GM18517 (cell line): ENCODE measurements at regions not wholly inside any gene's neighbourhood (a gene's known extent, or its start where the extent isn't known, plus 50 kb on each side); places are given as distances from the start of the nearest gene placed in this dataset.
"Not testable (repeated sequence)": the region's sequence is repeated elsewhere in the genome, so short reads cannot be mapped to it uniquely, and the experiment has no call there.

Source experiments
- ATAC-seq: cut with Tn5 transposase; IDR thresholded peaks from one replicate; pipeline ENCODE4 v1.9.1; 2021; ENCODE audit warnings: mild to moderate bottlenecking, moderate library complexity; ENCODE audit not compliant: unreplicated experiment

DNA sequence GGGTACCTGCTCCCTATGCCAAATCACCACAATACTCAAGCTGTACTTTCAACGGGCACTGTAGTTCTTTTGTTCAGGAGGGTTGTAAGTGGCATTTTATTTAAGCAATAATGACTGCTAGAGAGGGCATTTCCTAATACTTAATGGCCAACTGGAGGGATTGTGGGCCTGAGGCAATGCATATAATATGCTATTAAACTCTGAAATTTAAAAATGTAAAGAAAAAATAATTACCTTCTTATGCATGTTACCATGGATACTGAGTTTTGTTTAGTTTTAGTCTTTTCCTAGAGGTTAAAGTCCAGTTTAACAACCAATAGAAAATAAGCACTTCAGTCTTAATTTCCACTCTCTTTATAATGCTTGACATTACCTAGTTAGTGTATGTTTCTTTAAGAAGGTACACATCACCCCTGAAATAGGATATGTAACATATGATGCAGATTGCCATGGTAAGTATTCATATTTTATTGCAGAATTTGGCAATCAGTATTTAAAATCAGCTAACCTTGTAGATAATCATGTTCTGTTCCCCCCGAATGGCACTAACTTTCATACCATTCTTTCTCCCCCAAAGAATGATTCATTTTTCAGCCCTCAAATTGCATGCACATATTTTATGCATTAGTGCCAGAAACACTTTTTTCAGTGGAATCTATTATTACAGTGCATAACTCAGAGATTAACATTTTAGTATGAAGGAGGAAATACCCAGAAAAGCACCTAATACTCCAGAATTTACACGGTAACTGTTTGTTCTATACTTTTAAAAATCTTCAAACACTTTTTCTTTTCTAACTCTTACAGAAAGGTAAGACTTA is 90.3 kb upstream of the ZNF438 start:
- ATAC-seq, result no peak

DNA sequence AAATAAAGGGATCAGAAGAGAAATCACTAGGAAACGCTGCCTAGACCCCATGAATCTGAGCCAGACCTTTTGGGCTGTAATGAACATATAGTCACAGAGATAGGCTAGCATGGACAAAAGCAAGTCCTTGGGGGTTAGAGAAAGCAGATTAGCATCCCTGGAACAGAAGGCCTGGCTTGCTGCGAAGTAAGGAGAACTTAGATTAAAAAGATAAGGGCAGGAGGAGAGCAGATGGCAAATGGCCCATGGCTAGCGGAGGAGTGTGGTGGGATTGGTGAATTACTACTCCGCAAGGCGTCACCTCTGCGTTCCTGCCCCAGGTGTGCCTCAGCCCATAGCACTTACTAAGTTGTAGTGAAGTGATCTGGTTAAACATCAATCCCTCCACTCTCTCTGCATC is 92.3 kb upstream of the ZNF438 start:
- ATAC-seq, result no peak

DNA sequence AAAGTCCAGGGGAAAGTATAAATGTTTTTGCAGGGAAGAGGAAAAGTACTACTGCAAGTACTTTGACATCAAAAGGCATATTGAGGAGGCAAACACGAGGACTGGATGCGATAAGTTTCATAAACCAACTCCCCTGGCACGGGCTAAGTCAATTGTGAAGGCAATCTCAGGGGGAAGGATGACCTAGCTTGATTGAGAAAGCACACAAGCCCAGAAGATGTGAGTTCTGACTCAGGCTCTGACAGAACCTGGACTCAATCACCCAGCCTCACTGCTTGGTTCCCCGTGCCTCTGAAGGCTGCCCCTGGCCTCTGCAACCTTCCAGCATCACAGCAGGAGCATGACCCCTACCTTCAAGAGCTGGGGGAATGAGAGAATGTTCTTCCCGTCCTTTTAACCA is 93.2 kb upstream of the ZNF438 start:
- ATAC-seq, result no peak

GRCh38 chr10:31125789-31126188 is 94.1 kb upstream of the ZNF438 start:
- ATAC-seq, result no peak

- no peak for ATAC-seq
Observed at GRCh38 chr10:31126593-31126992, 94.9 kb upstream of the ZNF438 start.

DNA sequence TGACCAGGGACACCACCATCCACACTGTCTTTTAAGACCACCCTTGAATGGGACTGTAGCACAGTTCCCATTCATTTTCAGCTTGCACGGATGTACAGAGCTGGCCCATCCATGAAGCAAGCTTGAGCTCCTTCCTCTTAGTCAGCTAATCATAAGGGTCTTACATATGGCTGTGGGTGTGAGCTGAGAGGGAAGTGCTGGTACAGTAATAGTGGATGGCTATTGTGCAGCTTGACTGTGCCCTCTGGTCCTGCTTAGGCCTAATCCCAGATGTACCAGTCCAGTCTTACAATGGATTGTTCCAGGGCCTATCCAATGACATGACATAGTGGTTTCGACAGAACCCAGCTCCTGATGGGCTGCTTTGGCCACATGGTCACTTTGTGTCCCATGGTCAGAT is 96.9 kb upstream of the ZNF438 start:
- no peak for ATAC-seq

DNA sequence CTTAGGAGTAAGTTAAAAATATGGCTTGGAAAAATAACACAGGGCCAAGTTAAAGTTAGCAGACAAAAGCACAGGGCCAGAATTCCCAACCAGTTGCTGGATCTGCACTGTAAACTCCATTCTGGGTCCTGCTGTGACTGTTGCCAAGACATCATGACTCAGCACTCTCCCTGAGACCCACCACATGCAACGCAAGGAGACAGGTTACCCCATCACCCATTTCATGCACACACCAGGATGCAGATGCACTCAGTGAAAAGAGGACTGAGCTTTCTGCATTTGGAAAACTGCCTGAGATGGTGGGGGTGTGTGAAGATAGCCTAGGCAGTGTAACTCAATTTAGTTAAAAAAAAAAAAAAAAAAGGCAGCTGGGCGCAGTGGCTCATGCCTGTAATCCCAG is 97.6 kb upstream of the ZNF438 start:
- no peak for ATAC-seq

DNA sequence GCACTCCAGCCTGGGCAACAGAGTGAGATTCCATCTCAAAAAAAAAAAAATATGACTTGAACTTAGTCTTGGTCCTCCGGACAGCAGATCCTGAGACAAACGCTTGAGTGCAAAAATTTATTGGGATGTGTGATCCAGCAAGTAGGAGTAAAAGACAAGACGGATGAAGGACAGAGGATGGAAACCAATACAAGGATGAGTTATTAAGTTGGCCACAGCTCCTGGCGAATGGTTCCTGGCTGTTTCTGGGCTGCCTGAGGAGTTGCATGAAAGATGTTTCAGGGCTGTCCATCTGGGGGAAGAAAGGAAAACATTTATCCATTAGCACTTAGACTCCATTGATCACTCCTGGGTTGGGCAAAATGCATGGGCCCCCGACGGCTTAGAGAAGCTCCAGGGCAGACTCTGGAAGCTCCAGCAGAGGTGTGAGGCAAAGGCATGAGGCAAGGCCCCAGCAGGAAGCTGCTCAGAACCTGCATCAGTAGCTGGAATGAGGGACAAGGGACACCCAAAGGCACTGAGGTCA is 98.3 kb upstream of the ZNF438 start:
- no peak for ATAC-seq

- no peak for ATAC-seq
Observed at GRCh38 chr10:31130406-31130805, 98.7 kb upstream of the ZNF438 start.

DNA sequence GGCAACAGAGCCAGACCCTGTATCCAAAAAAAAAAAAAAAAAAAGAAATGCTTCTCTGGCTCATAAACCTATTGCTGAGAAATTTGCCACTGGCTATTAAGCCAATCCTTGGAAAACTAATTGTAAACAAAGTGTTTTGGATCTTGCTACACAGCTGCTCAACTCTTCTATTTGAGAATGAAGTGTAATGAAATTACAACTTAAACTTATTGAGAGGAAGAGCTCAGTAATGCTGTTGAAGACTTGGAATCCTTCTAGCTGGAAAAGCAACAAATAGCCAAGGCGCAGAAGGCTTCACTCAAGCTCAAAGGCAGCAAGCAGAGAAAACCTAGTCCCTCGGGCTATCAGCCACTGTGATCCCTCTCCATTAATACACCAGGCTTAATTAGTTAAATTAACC is 99.6 kb upstream of the ZNF438 start:
- no peak for ATAC-seq

GRCh38 chr10:31132681-31133244 is 101.1 kb upstream of the ZNF438 start:
- no peak for ATAC-seq

- no peak for ATAC-seq
Observed at GRCh38 chr10:31133251-31133791, 101.7 kb upstream of the ZNF438 start.

DNA sequence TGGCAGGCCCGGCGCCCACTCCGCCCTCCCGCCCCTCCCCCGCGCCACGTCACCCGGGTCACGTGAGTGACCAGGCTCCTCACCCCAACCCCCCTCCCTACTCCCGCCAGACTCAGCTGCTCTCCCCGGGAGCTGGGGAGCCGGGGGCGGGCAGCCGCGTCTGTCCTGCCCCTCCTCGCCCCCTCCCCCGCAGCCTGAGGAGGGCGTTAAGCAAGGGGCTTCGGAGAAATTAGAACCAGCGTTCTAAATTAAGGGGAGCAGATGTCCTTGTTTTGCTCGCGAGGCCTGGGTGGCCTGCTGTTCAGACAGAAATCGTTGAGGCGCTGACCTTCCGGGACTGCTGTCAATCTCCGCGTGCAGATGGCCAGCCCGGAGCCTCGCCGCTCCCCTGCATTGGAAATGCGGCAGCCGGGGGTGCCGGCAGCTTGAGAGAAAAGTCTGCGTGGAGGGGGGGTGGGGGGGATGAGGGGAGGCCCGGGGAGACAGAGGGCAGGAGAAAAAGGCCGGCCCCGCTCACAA is 102.2 kb upstream of the ZNF438 start:
- peak; percentile 57 for ATAC-seq

- ATAC-seq, result no peak
Observed at GRCh38 chr10:31134311-31134952, 102.8 kb upstream of the ZNF438 start.

- no peak for ATAC-seq
Observed at GRCh38 chr10:31135171-31135570, 103.5 kb upstream of the ZNF438 start.

DNA sequence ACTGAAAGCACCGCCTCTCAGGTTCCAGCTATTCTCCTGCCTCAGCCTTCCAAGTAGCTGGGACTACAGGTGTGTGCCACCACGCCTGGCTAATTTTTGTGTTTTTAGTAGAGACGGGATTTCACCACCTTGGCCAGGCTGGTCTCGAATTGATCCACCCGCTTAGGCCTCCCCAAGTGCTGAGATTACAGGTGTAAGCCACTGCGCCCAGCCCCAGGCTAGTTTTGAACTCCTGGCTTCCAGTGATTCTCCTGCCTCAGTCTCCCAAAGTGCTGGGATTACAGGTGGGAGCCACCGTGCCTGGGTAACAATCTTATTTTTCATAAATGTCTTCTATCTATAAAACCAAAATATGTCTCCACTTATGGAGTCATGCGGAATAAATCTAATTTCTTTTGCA is 104.1 kb upstream of the ZNF438 start:
- ATAC-seq, result not testable (repeated sequence)

DNA sequence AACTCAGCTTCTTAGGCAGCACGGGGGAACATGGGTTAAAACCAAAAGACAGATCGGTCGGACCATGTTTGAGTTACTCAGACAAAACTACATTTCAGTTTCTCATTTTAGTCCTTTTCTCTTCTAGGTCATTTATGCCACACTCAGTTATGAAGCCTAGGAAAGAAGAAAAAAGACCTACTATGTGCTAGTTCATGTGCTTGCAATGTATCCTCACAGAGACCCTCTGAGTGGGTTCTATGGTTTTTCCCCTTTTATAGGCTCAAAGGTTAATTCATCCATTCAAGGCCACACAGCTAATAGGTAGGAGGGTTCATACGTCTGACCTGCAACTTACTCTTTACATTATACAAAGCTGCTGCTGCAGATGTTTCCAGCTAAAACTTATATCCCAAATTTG is 104.7 kb upstream of the ZNF438 start:
- ATAC-seq, result no peak

GRCh38 chr10:31136930-31137885 is 105.5 kb upstream of the ZNF438 start:
- ATAC-seq, result no peak

- no peak for ATAC-seq
Observed at GRCh38 chr10:31138026-31138553, 106.4 kb upstream of the ZNF438 start.

DNA sequence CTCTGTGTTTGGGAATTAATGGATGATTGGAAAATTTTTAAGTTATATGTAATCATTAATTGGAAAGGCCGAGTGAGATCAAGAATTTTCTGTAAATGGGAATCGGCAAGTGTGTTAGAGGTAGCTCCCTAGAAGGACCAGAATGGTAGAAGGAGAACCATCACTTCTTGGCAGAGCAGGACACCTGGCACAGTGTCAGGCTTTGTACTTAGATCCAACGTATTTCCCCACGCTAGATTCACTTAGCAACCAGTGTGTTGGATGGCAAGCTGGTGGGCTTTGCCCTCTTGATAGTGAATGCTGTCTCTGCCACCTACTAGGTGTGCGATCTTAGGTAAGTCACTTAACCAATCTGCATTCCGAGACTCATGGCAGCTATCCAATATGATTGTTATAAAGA is 107.8 kb upstream of the ZNF438 start:
- no peak for ATAC-seq
